K562 (cell line): ENCODE measurements at regions not wholly inside any gene's neighbourhood (a gene's known extent, or its start where the extent isn't known, plus 50 kb on each side); places are given as distances from the start of the nearest gene placed in this dataset.
"Not testable (repeated sequence)": the region's sequence is repeated elsewhere in the genome, so short reads cannot be mapped to it uniquely, and the experiment has no call there.

Experiments
- ATAC-seq: fragments of 200-7000 bp; cut with Tn5 transposase; 3 replicates; pipeline ENCODE4 v1.9.1; 2020; ENCODE audit warnings: moderate library complexity
- BruUV-seq: library from RNA; stranded (reverse); fragments of 400-500 nt; replicated peaks from 2 replicates; lab custom pipeline; 2021; lab: Mats Ljungman, UMichigan
- CTCF ChIA-PET: fragments of 300-600 bp; formaldehyde crosslinking; extraction: SDS; loops from one replicate; lab custom pipeline; 2021; ENCODE audit warnings: low intra/inter-chr PET ratio; lab: Yijun Ruan, JAX
- POLR2A ChIA-PET: fragments of 300-600, 350-650 bp; sonication (Branson Sonifier 250); formaldehyde crosslinking; extraction: SDS; loops from one replicate; lab custom pipeline; 2021; ENCODE audit warnings: antibody characterized with exemption, inconsistent platforms; lab: Yijun Ruan, JAX
- DNase-seq, 4 experiments: peaks; one replicate each; pipeline versions ENCODE4 v3.0.0 to v3.0.0-alpha.2; 2011 to 2018; ENCODE audit warnings: low spot score in 3 of 4, mixed read lengths in 3 of 4; ENCODE audit errors: extremely low read depth in 1 of 4
- FAIRE-seq: peaks from 2 replicates; lab custom pipeline; 2011; peaks lifted over from hg19 to GRCh38; lab: Jason Lieb, UNC
- H2AFZ ChIP-seq: 2 replicates; pipeline ENCODE4 v1.6.0; 2011; ENCODE audit warnings: low read depth, low read length, control low read depth, inconsistent platforms
- H3K27ac ChIP-seq: fragments of 200-600 bp; 3 replicates; pipeline ENCODE4 v1.8.0; 2011; ENCODE audit warnings: low read depth, mild to moderate bottlenecking, control low read depth, inconsistent platforms, low read length, moderate library complexity, mixed read lengths; ENCODE audit errors: extremely low read depth
- H3K27me3 ChIP-seq, 2 experiments: fragments of 300-600 bp in 1 of 2; 2 replicates in 1 of 2; 3 replicates in 1 of 2; pipeline versions ENCODE4 v1.6.0 to v1.8.0; 2011; ENCODE audit warnings: inconsistent platforms in 2 of 2, low read length in 2 of 2, mild to moderate bottlenecking in 1 of 2, mixed read lengths in 1 of 2, moderate library complexity in 1 of 2; ENCODE audit not compliant: control insufficient read depth in 2 of 2, insufficient read depth in 2 of 2
- H3K36me3 ChIP-seq: fragments of 300-600 bp; 3 replicates; pipeline ENCODE4 v1.8.0; 2011; ENCODE audit warnings: mild to moderate bottlenecking, low read length, inconsistent platforms; ENCODE audit not compliant: control insufficient read depth, insufficient read depth
- H3K4me1 ChIP-seq, 2 experiments: fragments of 200-600 bp in 1 of 2; replicated peaks in 1 of 2; 2 replicates in 1 of 2; 3 replicates in 1 of 2; pipeline versions ENCODE4 v1.5.1 to v1.8.0; 2011; ENCODE audit warnings: inconsistent platforms in 2 of 2, low read length in 2 of 2, mild to moderate bottlenecking in 1 of 2, mixed read lengths in 1 of 2, moderate library complexity in 1 of 2; ENCODE audit not compliant: control insufficient read depth in 2 of 2, insufficient read depth in 2 of 2
- H3K4me2 ChIP-seq: 2 replicates; pipeline ENCODE4 v1.6.1; 2011; ENCODE audit warnings: low read length, control low read depth, inconsistent platforms, mixed read lengths; ENCODE audit not compliant: insufficient read depth
- H3K4me3 ChIP-seq: fragments of 200-600 bp; sonication (generic), shearing (Covaris generic); 2 replicates; pipeline ENCODE4 v1.5.1; 2016; ENCODE audit warnings: control low read depth, inconsistent platforms
- H3K79me2 ChIP-seq: fragments of 200-600 bp; 3 replicates; pipeline ENCODE4 v1.8.0; 2011; ENCODE audit warnings: low read length, inconsistent platforms; ENCODE audit not compliant: control insufficient read depth, insufficient read depth
- H3K9ac ChIP-seq, 2 experiments: 2 replicates each; pipeline versions ENCODE4 v1.6.0 to v1.6.1; 2011; ENCODE audit warnings: low read depth in 2 of 2, low read length in 2 of 2, control low read depth in 1 of 2, inconsistent platforms in 1 of 2, mild to moderate bottlenecking in 1 of 2, mixed read lengths in 1 of 2; ENCODE audit not compliant: insufficient read depth in 1 of 2
- H3K9me1 ChIP-seq: one replicate; pipeline ENCODE4 v1.6.0; 2011; ENCODE audit warnings: inconsistent platforms, mild to moderate bottlenecking, low read length, moderate library complexity; ENCODE audit not compliant: control insufficient read depth, insufficient read depth
- H3K9me3 ChIP-seq: replicated peaks from 2 replicates; pipeline ENCODE4 v1.5.1; 2011; ENCODE audit warnings: low read depth, low read length, inconsistent platforms; ENCODE audit not compliant: control insufficient read depth, insufficient read depth
- H4K20me1 ChIP-seq: replicated peaks from 2 replicates; pipeline ENCODE4 v1.6.1; 2011; ENCODE audit warnings: low read length, inconsistent platforms, mixed read lengths; ENCODE audit not compliant: control insufficient read depth, insufficient read depth
- HDAC1 ChIP-seq, 2 experiments: fragments of 450-650 bp; IDR thresholded peaks; 2 replicates each; pipeline ENCODE4 v1.6.1; 2016 to 2017; ENCODE audit warnings: inconsistent platforms in 1 of 2, mild to moderate bottlenecking in 1 of 2, moderate library complexity in 1 of 2
- RBM15 ChIP-seq: fragments of 200-400 bp; formaldehyde crosslinking; IDR thresholded peaks from 2 replicates; pipeline ENCODE4 v1.6.1; 2018; ENCODE audit warnings: mild to moderate bottlenecking, low read length, moderate library complexity; ENCODE audit not compliant: insufficient read depth
- SIX5 ChIP-seq, 2 experiments: IDR thresholded peaks; 2 replicates each; pipeline ENCODE4 v1.6.1; 2011; ENCODE audit warnings: low read length in 2 of 2, borderline replicate concordance in 1 of 2, low read depth in 1 of 2, mild to moderate bottlenecking in 1 of 2, moderate library complexity in 1 of 2; ENCODE audit not compliant: insufficient read depth in 1 of 2
- TAF15 ChIP-seq: fragments of 200-400 bp; formaldehyde crosslinking; IDR thresholded peaks from 2 replicates; pipeline ENCODE4 v1.6.1; 2017; ENCODE audit warnings: mild to moderate bottlenecking, low read depth, low read length, moderate library complexity
- ZNF449 ChIP-seq: fragments of 250-450 bp; sonication (Bioruptor Pico); IDR thresholded peaks from 2 replicates; pipeline ENCODE4 v1.8.0; 2022; ENCODE audit warnings: moderate library complexity, mild to moderate bottlenecking, inconsistent platforms
- WGBS: fragments of 100-300 bp; shearing (Covaris generic); methylation state at CpG from one replicate; pipeline ENCODE4 v1.1.6; 2016; ENCODE audit warnings: low coverage, mixed read lengths; ENCODE audit not compliant: insufficient coverage; ENCODE audit errors: missing lambda C conversion rate; 5-methylcytosine and 5-hydroxymethylcytosine counted together
- in situ Hi-C: fragments of 300-500 bp; cut with MboI; formaldehyde crosslinking; loops from 4 replicates; pipeline ENCODE4 v1.15.0; 2018; ENCODE audit warnings: inconsistent platforms, mixed read lengths
- intact Hi-C: fragments of 100-400 bp; cut with micrococcal nuclease; formaldehyde crosslinking; loops from 2 replicates; pipeline ENCODE4 v1.14.2; 2022

- H4K20me1 ChIP-seq, H2AFZ ChIP-seq, ATAC-seq, FAIRE-seq, H3K27ac ChIP-seq, CTCF ChIA-PET, H3K9me3 ChIP-seq, H3K36me3 ChIP-seq, H3K4me2 ChIP-seq, intact Hi-C loops, BruUV-seq, H3K79me2 ChIP-seq, POLR2A ChIA-PET, H3K9ac ChIP-seq, H3K4me3 ChIP-seq, H3K27me3 ChIP-seq, in situ Hi-C loops, H3K4me1 ChIP-seq, DNase-seq, H3K9me1 ChIP-seq: not testable (repeated sequence)
- 10% methylated on average over 1 of the region's 3 CpGs for WGBS
Observed at GRCh38 chrX:137107877-137108276, 74.1 kb upstream of the GPR101 start.

GRCh38 chrX:137101273-137101990 is 67.6 kb upstream of the GPR101 start:
- no peak overlapping the region for H3K27ac ChIP-seq
- no peaks in the 10 kb centered on the region for H3K79me2 ChIP-seq
- no peak overlapping the region for H3K4me3 ChIP-seq
- in situ Hi-C loops (no loop called here), intact Hi-C loops (no loop called here)
- no peaks in the 10 kb centered on the region for H3K9me3 ChIP-seq
- DNase-seq (no peak), ATAC-seq (no peak), FAIRE-seq (no peak)
- H2AFZ ChIP-seq = no peak overlapping the region
- no peaks in the 10 kb centered on the region; a peak in 1 of 5 replicates for H3K27me3 ChIP-seq
- no peaks in the 10 kb centered on the region for H4K20me1 ChIP-seq
- H3K9me1 ChIP-seq = no peaks in the 10 kb centered on the region
- no TSS peak for BruUV-seq
- no peak overlapping the region for H3K9ac ChIP-seq
- 0% methylated on average over 7 of the region's 7 CpGs for WGBS
- POLR2A ChIA-PET = no interaction called here
- no peak overlapping the region for H3K4me2 ChIP-seq
- CTCF ChIA-PET = no interaction called here
- no peaks in the 10 kb centered on the region for H3K36me3 ChIP-seq
- no peak for TF ChIP-seq SIX5 (IDR thresholded peaks at IDR 0.05; ENCODE audit: borderline replicate concordance in 1 of 2, insufficient read depth in 1 of 2, low read depth in 1 of 2, low read length in 2 of 2)
- TF ChIP-seq TAF15 = no peak
- TF ChIP-seq RBM15 = no peak
- no peak for TF ChIP-seq ZNF449 (CRISPR knock-in tag)
- no peak for TF ChIP-seq HDAC1 (IDR thresholded peaks at IDR 0.05)
- H3K4me1 ChIP-seq = no peaks in the 10 kb centered on the region
